ENCODE measurements at regions not wholly inside any gene's neighbourhood (a gene's known extent, or its start where the extent isn't known, plus 50 kb on each side); places are given as distances from the start of the nearest gene placed in this dataset.

- no peaks in the 10 kb centered on the region for H3K79me1 ChIP-seq (ENCODE audit: low read depth, low read length)
- H3K4me2 ChIP-seq (ENCODE audit: insufficient read depth in 1 of 2, low read depth in 2 of 2, low read length in 2 of 2), result no peak overlapping the region
- no peaks in the 10 kb centered on the region for H3K4me1 ChIP-seq (replicated peaks in 1 of 4; ENCODE audit: control insufficient read depth in 3 of 4, insufficient read depth in 4 of 4, low read length in 3 of 4)
- no peak overlapping the region for H2BK120ac ChIP-seq (replicated peaks; ENCODE audit: low read depth, low read length)
- H2BK15ac ChIP-seq (ENCODE audit: low read length), result no peak overlapping the region
- H3K23me2 ChIP-seq (ENCODE audit: low read depth, low read length), result no peaks in the 10 kb centered on the region
- no peak for DNase-seq (ENCODE audit: low read depth in 1 of 2, low spot score in 2 of 2)
- no peak overlapping the region for H4K91ac ChIP-seq (replicated peaks; ENCODE audit: insufficient read length, low read length)
- H2AFZ ChIP-seq (ENCODE audit: low read length), result no peak overlapping the region
- TF ChIP-seq NANOG (IDR thresholded peaks at IDR 0.05; ENCODE audit: insufficient read depth, low read depth, low read length, poor library complexity, severe bottlenecking) (no peak), SIN3A (conservative IDR thresholded peaks at IDR 0.05 in 1 of 2, IDR thresholded peaks at IDR 0.05 in 1 of 2; ENCODE audit: low read depth in 1 of 2, low read length in 2 of 2) (no peak), RXRA (IDR thresholded peaks at IDR 0.05; ENCODE audit: insufficient read depth, low read depth, low read length) (no peak), TAF7 (optimal IDR thresholded peaks at IDR 0.05; ENCODE audit: borderline replicate concordance, low read depth, low read length) (no peak), BRCA1 (IDR thresholded peaks at IDR 0.05; ENCODE audit: low read depth, low read length) (no peak), EZH2 (IDR thresholded peaks at IDR 0.05; ENCODE audit: low read depth, low read length, severe bottlenecking) (no peak), YY1 (IDR thresholded peaks at IDR 0.05; ENCODE audit: low read depth, low read length) (no peak), EP300 (IDR thresholded peaks at IDR 0.05; ENCODE audit: borderline replicate concordance in 1 of 2, low read depth in 2 of 2, low read length in 2 of 2) (no peak)
- H3K9me3 ChIP-seq (ENCODE audit: insufficient read depth in 2 of 2, low read depth in 1 of 2, low read length in 1 of 2), result peaks cover 0 to 2% of the 10 kb centered on the region in 2 experiments; a peak in 1 of 4 replicates
- H4K20me1 ChIP-seq (replicated peaks in 1 of 2; ENCODE audit: control insufficient read depth in 1 of 2, insufficient read depth in 2 of 2, low read length in 2 of 2), result no peaks in the 10 kb centered on the region
- no peak overlapping the region for H3K23ac ChIP-seq (ENCODE audit: insufficient read length)
- H4K5ac ChIP-seq (ENCODE audit: insufficient read length, low read depth, low read length), result no peak overlapping the region
- no peak overlapping the region for H3K4ac ChIP-seq (replicated peaks; ENCODE audit: insufficient read length, low read depth, low read length)
- no peak overlapping the region for H3K18ac ChIP-seq (ENCODE audit: extremely low read depth, low read length)
- no peak overlapping the region for H3K56ac ChIP-seq (replicated peaks; ENCODE audit: insufficient read length, low read depth, low read length)
- no peak overlapping the region for H2BK5ac ChIP-seq (ENCODE audit: low read depth, low read length)
- no peak overlapping the region for H4K8ac ChIP-seq (ENCODE audit: extremely low read depth, insufficient read depth, low read length)
- no peak overlapping the region for H3K27ac ChIP-seq (ENCODE audit: low read depth, low read length)
- H2AK5ac ChIP-seq (ENCODE audit: low read depth, low read length), result no peak overlapping the region
- no peak for FAIRE-seq
- H3K27me3 ChIP-seq (replicated peaks in 1 of 4; ENCODE audit: control insufficient read depth in 3 of 4, extremely low read depth in 1 of 4, insufficient read depth in 3 of 4, low read length in 3 of 4), result no peaks in the 10 kb centered on the region; a peak in 1 of 7 replicates
- H2BK12ac ChIP-seq (ENCODE audit: low read depth, low read length), result no peak overlapping the region
- ChIA-PET CTCF (ENCODE audit: partially characterized antibody) (interaction anchor here (2.0 to 2.1 kb wide), 2 partner anchors 65 to 85 kb away, joined by 7 read pairs; no protein-coding TSS in a partner anchor), POLR2A (ENCODE audit: partially characterized antibody) (interaction anchor here (0.9 to 1.0 kb wide), 2 partner anchors 103 to 121 kb away, joined by 3 read pairs; partner anchors contain the start of gene RHOB)
- H3K79me2 ChIP-seq (ENCODE audit: control insufficient read depth in 1 of 2, insufficient read depth in 2 of 2, low read length in 2 of 2), result no peaks in the 10 kb centered on the region
- H3K14ac ChIP-seq (ENCODE audit: insufficient read length), result no peak overlapping the region
- no peak overlapping the region for H2BK20ac ChIP-seq (ENCODE audit: low read length)
- WGBS, 2 experiments (ENCODE audit: extremely low coverage in 1 of 2, insufficient coverage in 1 of 2, insufficient read length in 1 of 2, insufficient replicate concordance in 2 of 2, low coverage in 1 of 2, low lambda C conversion rate in 2 of 2, missing lambda C conversion rate in 1 of 2), result 81% methylated on average over 1 of the region's 1 CpG; no CpG with 5 or more reads in 1 of the 2 experiments
- H3K4me3 ChIP-seq (ENCODE audit: extremely low read depth in 1 of 4, insufficient read depth in 2 of 4, low read depth in 3 of 4, low read length in 4 of 4), result no peak overlapping the region
- no peaks in the 10 kb centered on the region for H3K36me3 ChIP-seq (ENCODE audit: control insufficient read depth in 2 of 4, insufficient read depth in 4 of 4, low read length in 3 of 4)
- no peak overlapping the region for H3K9ac ChIP-seq (replicated peaks in 1 of 4; ENCODE audit: extremely low read depth in 1 of 4, low read depth in 3 of 4, low read length in 3 of 4)
Observed at GRCh38 chr2:20549691-20550348, 101.1 kb downstream of the HS1BP3 start.
